Calu3 (cell line): ENCODE measurements at regions not wholly inside any gene's neighbourhood (a gene's known extent, or its start where the extent isn't known, plus 50 kb on each side); places are given as distances from the start of the nearest gene placed in this dataset.

ENCODE experiments used
- BruUV-seq: library from RNA; stranded (reverse); fragments of 400-500 nt; replicated peaks from 2 replicates; lab custom pipeline; 2021; lab: Mats Ljungman, UMichigan
- CTCF ChIA-PET: fragments of 300-600 bp; sonication (Branson Sonifier 250); formaldehyde crosslinking; loops from one replicate; lab custom pipeline; 2022; ENCODE audit warnings: antibody characterized with exemption; lab: Charles Lee
- DNase-seq: peaks from one replicate; pipeline ENCODE4 v3.0.0; 2022
- H3K27ac Mint-ChIP-seq: one replicate; pipeline ENCODE4 v1.8.0; 2022; ENCODE audit warnings: mixed read lengths; ENCODE audit not compliant: unreplicated experiment
- H3K27me3 Mint-ChIP-seq: one replicate; pipeline ENCODE4 v1.8.0; 2022; ENCODE audit warnings: mixed read lengths; ENCODE audit not compliant: unreplicated experiment
- H3K36me3 Mint-ChIP-seq: one replicate; pipeline ENCODE4 v1.8.0; 2022; ENCODE audit warnings: mild to moderate bottlenecking, moderate library complexity, mixed read lengths; ENCODE audit not compliant: insufficient read depth, unreplicated experiment
- H3K4me1 Mint-ChIP-seq: one replicate; pipeline ENCODE4 v1.8.0; 2022; ENCODE audit warnings: mild to moderate bottlenecking, low read depth, mixed read lengths; ENCODE audit not compliant: unreplicated experiment
- H3K4me3 Mint-ChIP-seq: one replicate; pipeline ENCODE4 v1.8.0; 2022; ENCODE audit warnings: mild to moderate bottlenecking, low read depth, moderate library complexity, mixed read lengths; ENCODE audit not compliant: unreplicated experiment
- H3K9me3 Mint-ChIP-seq: one replicate; pipeline ENCODE4 v1.8.0; 2022; ENCODE audit warnings: low read depth, mixed read lengths; ENCODE audit not compliant: unreplicated experiment
- CTCF ChIP-seq: fragments of 200-600 bp; IDR thresholded peaks from one replicate; pipeline ENCODE4 v1.8.0; 2022; ENCODE audit warnings: antibody characterized with exemption; ENCODE audit not compliant: unreplicated experiment
- intact Hi-C: fragments of 100-400 bp; cut with micrococcal nuclease; formaldehyde crosslinking; loops from one replicate; pipeline ENCODE4 v1.10.0; 2022; ENCODE audit not compliant: unreplicated experiment

GRCh38 chr2:41187376-41188122 lies 735.7 kb upstream of the SLC8A1 start:
- no TSS peak for BruUV-seq
- Mint-ChIP-seq H3K4me3 (no peak overlapping the region), H3K36me3 (no peaks in the 10 kb centered on the region), H3K27me3 (no peaks in the 10 kb centered on the region), H3K9me3 (no peaks in the 10 kb centered on the region), H3K4me1 (no peaks in the 10 kb centered on the region), H3K27ac (no peak overlapping the region)
- CTCF ChIA-PET = no interaction called here
- no peak for TF ChIP-seq CTCF
- intact Hi-C loops = no loop called here
- DNase-seq = no peak

- Mint-ChIP-seq H3K4me3 (no peak overlapping the region), H3K9me3 (no peaks in the 10 kb centered on the region), H3K36me3 (no peaks in the 10 kb centered on the region), H3K4me1 (peaks cover 24% of the 10 kb centered on the region), H3K27me3 (no peaks in the 10 kb centered on the region), H3K27ac (no peak overlapping the region)
- no TSS peak for BruUV-seq
- TF ChIP-seq CTCF = no peak
- intact Hi-C loops = no loop called here
- CTCF ChIA-PET = interaction anchor here (0.8 kb wide), 1 partner anchor 11 kb away, joined by 3 read pairs; no protein-coding TSS in a partner anchor
- peak; percentile 46 for DNase-seq
Measured at GRCh38 chr2:41194230-41194629, 742.3 kb upstream of the SLC8A1 start.

DNA sequence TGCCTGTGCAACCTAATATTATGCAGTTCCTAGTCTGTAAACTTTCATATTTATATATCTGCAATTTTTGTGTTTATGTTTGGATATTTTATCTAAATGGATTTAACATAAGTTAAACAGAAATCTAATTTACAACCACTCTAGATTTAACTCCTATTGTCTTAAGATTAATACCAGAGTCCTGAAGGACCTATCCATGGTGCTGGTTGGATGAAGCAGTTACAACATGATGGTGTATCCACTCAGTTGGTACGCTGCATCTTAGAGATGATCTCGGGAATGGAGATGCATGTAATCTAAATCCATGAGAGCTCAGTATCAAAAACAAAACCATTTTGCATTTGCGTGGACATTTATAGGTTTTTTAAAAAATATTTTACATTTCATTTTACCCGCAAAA lies 745.9 kb upstream of the SLC8A1 start:
- intact Hi-C loops = no loop called here
- Mint-ChIP-seq H3K9me3 (no peaks in the 10 kb centered on the region), H3K27ac (no peak overlapping the region), H3K36me3 (no peaks in the 10 kb centered on the region), H3K4me3 (no peak overlapping the region), H3K27me3 (no peaks in the 10 kb centered on the region), H3K4me1 (peaks cover 30% of the 10 kb centered on the region)
- no peak for DNase-seq
- no peak for TF ChIP-seq CTCF
- no TSS peak for BruUV-seq
- CTCF ChIA-PET = no interaction called here

DNA sequence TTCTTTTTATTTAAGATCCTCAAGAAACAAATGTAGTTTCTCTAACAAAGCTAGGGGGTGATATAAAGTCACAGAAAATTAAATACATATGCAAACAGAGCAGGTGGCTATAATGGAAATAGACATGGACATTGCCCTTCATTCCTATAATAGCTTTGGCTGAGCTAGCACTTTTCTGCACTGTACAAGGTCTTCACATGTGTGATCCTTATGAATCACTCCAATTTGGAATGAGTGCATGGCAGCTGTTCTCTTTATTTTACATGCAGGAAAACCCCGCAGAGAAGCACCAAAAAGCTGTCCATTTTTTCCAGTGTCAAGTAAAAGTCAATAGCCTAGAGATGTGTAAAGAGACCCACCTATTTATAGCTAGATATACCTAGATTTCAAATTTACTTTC lies 747.4 kb upstream of the SLC8A1 start:
- BruUV-seq = no TSS peak
- no peak for DNase-seq
- Mint-ChIP-seq H3K27me3 (no peaks in the 10 kb centered on the region), H3K4me3 (no peak overlapping the region), H3K9me3 (no peaks in the 10 kb centered on the region), H3K4me1 (peaks cover 23% of the 10 kb centered on the region), H3K36me3 (no peaks in the 10 kb centered on the region), H3K27ac (no peak overlapping the region)
- CTCF ChIA-PET = interaction anchor here (0.6 kb wide), 1 partner anchor 244 kb away, joined by 3 read pairs; no protein-coding TSS in a partner anchor
- no peak for TF ChIP-seq CTCF
- intact Hi-C loops = no loop called here
